ENCODE measurements at regions not wholly inside any gene's neighbourhood (a gene's known extent, or its start where the extent isn't known, plus 50 kb on each side); places are given as distances from the start of the nearest gene placed in this dataset.

- H3K27ac ChIP-seq, result no peak overlapping the region
- no peaks in the 10 kb centered on the region for H3K27me3 ChIP-seq
- TF ChIP-seq CTCF (IDR thresholded peaks at IDR 0.05), result no peak
- intact Hi-C loops (cut with DNase I), result no loop called here
- no peak for DNase-seq
- H3K36me3 ChIP-seq, result no peaks in the 10 kb centered on the region
- no peaks in the 10 kb centered on the region for H3K9me3 ChIP-seq
- ATAC-seq, result no peak
- H3K4me1 ChIP-seq, result no peaks in the 10 kb centered on the region
- no peak overlapping the region for H3K4me3 ChIP-seq
Measured at GRCh38 chr12:90075685-90076084, 367.0 kb upstream of the ATP2B1 start.

GRCh38 chr12:90074086-90074485 lies 365.4 kb upstream of the ATP2B1 start:
- H3K27ac ChIP-seq, result no peak overlapping the region

GRCh38 chr12:90071996-90072395 lies 363.4 kb upstream of the ATP2B1 start:
- no peak for DNase-seq
- Histone ChIP-seq H3K4me3 (no peak overlapping the region), H3K36me3 (no peaks in the 10 kb centered on the region), H3K4me1 (no peaks in the 10 kb centered on the region), H3K9me3 (no peaks in the 10 kb centered on the region), H3K27ac (no peak overlapping the region), H3K27me3 (no peaks in the 10 kb centered on the region)
- intact Hi-C loops (cut with DNase I), result no loop called here
- no peak for ATAC-seq
- TF ChIP-seq CTCF (IDR thresholded peaks at IDR 0.05), result no peak

More at GRCh38 chr12:90074086-90074485, 365.4 kb upstream of the ATP2B1 start:
- no peaks in the 10 kb centered on the region for H3K9me3 ChIP-seq
- DNase-seq (no peak), ATAC-seq (no peak)
- TF ChIP-seq CTCF (IDR thresholded peaks at IDR 0.05), result no peak
- intact Hi-C loops (cut with DNase I), result no loop called here
- H3K4me1 ChIP-seq, result no peaks in the 10 kb centered on the region
- H3K36me3 ChIP-seq, result no peaks in the 10 kb centered on the region
- H3K4me3 ChIP-seq, result no peak overlapping the region
- no peaks in the 10 kb centered on the region for H3K27me3 ChIP-seq

GRCh38 chr12:90069711-90070110 lies 361.1 kb upstream of the ATP2B1 start:
- DNase-seq (no peak), ATAC-seq (no peak)
- TF ChIP-seq CTCF (IDR thresholded peaks at IDR 0.05), result no peak
- Histone ChIP-seq H3K9me3 (no peaks in the 10 kb centered on the region), H3K4me3 (no peak overlapping the region), H3K4me1 (no peaks in the 10 kb centered on the region), H3K27ac (no peak overlapping the region), H3K36me3 (no peaks in the 10 kb centered on the region), H3K27me3 (no peaks in the 10 kb centered on the region)
- intact Hi-C loops (cut with DNase I), result no loop called here

GRCh38 chr12:90067791-90068190 lies 359.2 kb upstream of the ATP2B1 start:
- no peak for TF ChIP-seq CTCF (IDR thresholded peaks at IDR 0.05)
- no peaks in the 10 kb centered on the region for H3K36me3 ChIP-seq
- H3K27me3 ChIP-seq, result no peaks in the 10 kb centered on the region
- H3K4me1 ChIP-seq, result no peaks in the 10 kb centered on the region
- no peak overlapping the region for H3K27ac ChIP-seq
- no peak overlapping the region for H3K4me3 ChIP-seq
- ATAC-seq (no peak), DNase-seq (no peak)
- intact Hi-C loops (cut with DNase I), result no loop called here
- no peaks in the 10 kb centered on the region for H3K9me3 ChIP-seq

Data from left lung (tissue), 4 donors.